Thymus (tissue), 11 donors: ENCODE measurements at regions not wholly inside any gene's neighbourhood (a gene's known extent, or its start where the extent isn't known, plus 50 kb on each side); places are given as distances from the start of the nearest gene placed in this dataset.

Experiments used
- DNase-seq, 9 donors: peaks; one replicate each; pipeline ENCODE4 v3.0.0-alpha.2; 2013; ENCODE audit warnings: low spot score in 9 of 9, low read depth in 6 of 9, missing footprints in 1 of 9
- H3K27ac ChIP-seq, 2 donors: one replicate each; pipeline ENCODE4 v1.5.1; 2013; ENCODE audit warnings: control low read depth in 1 of 2, low read depth in 1 of 2, low read length in 1 of 2, mild to moderate bottlenecking in 1 of 2, moderate library complexity in 1 of 2
- H3K27me3 ChIP-seq, 2 donors: one replicate each; pipeline ENCODE4 v1.5.1; 2013; ENCODE audit warnings: low read length in 1 of 2; ENCODE audit not compliant: control insufficient read depth in 2 of 2, insufficient read depth in 1 of 2
- H3K36me3 ChIP-seq, 2 donors: one replicate each; pipeline ENCODE4 v1.5.1; 2013; ENCODE audit warnings: low read length in 1 of 2, mild to moderate bottlenecking in 1 of 2, moderate library complexity in 1 of 2; ENCODE audit not compliant: control insufficient read depth in 2 of 2, insufficient read depth in 2 of 2
- H3K4me1 ChIP-seq, 2 donors: one replicate each; pipeline ENCODE4 v1.5.1; 2013; ENCODE audit warnings: low read length in 2 of 2; ENCODE audit not compliant: control insufficient read depth in 2 of 2, insufficient read depth in 2 of 2
- H3K4me3 ChIP-seq, 2 donors: one replicate each; pipeline ENCODE4 v1.5.1; 2013; ENCODE audit warnings: low read length in 2 of 2, control low read depth in 1 of 2, mild to moderate bottlenecking in 1 of 2
- H3K9me3 ChIP-seq, 2 donors: one replicate each; pipeline ENCODE4 v1.5.1; 2013; ENCODE audit warnings: low read length in 1 of 2, mild to moderate bottlenecking in 1 of 2; ENCODE audit not compliant: control insufficient read depth in 2 of 2, insufficient read depth in 1 of 2
- WGBS: extraction: QIAGEN DNeasy Blood & Tissue Kit; methylation state at CpG from one replicate; pipeline ENCODE4 v1.1.7; 2013; 5-methylcytosine and 5-hydroxymethylcytosine counted together
- donor health status: healthy.

- WGBS = 34% methylated on average over 2 of the region's 2 CpGs
- no peak for DNase-seq
- Histone ChIP-seq H3K4me3 (no peak overlapping the region), H3K36me3 (no peaks in the 10 kb centered on the region), H3K27ac (no peak overlapping the region), H3K27me3 (no peaks in the 10 kb centered on the region), H3K9me3 (no peaks in the 10 kb centered on the region), H3K4me1 (no peaks in the 10 kb centered on the region)
Measured at GRCh38 chr5:63128018-63128417, 549.4 kb downstream of the LRRC70 start.

GRCh38 chr5:63127054-63127453 lies 548.4 kb downstream of the LRRC70 start:
- DNase-seq = no peak
- Histone ChIP-seq H3K4me3 (no peak overlapping the region), H3K27ac (no peak overlapping the region), H3K27me3 (no peaks in the 10 kb centered on the region), H3K9me3 (no peaks in the 10 kb centered on the region), H3K36me3 (no peaks in the 10 kb centered on the region), H3K4me1 (no peaks in the 10 kb centered on the region)
- 92% methylated on average over 2 of the region's 2 CpGs for WGBS

- H3K4me1 ChIP-seq = no peaks in the 10 kb centered on the region
- H3K4me3 ChIP-seq = no peak overlapping the region
- no peaks in the 10 kb centered on the region for H3K9me3 ChIP-seq
- H3K27me3 ChIP-seq = no peaks in the 10 kb centered on the region
- 44% methylated on average over 2 of the region's 2 CpGs for WGBS
- H3K27ac ChIP-seq = no peak overlapping the region
- no peaks in the 10 kb centered on the region for H3K36me3 ChIP-seq
- no peak for DNase-seq
Measured at GRCh38 chr5:63125862-63126261, 547.2 kb downstream of the LRRC70 start.

- Histone ChIP-seq H3K27ac (no peak overlapping the region), H3K4me1 (no peaks in the 10 kb centered on the region), H3K4me3 (no peak overlapping the region), H3K27me3 (no peaks in the 10 kb centered on the region), H3K9me3 (no peaks in the 10 kb centered on the region), H3K36me3 (no peaks in the 10 kb centered on the region)
- no peak for DNase-seq
Measured at GRCh38 chr5:63125392-63125791, 546.8 kb downstream of the LRRC70 start.

GRCh38 chr5:63124266-63124665 lies 545.6 kb downstream of the LRRC70 start:
- WGBS = 94% methylated on average over 1 of the region's 1 CpG
- Histone ChIP-seq H3K27ac (no peak overlapping the region), H3K36me3 (no peaks in the 10 kb centered on the region), H3K27me3 (no peaks in the 10 kb centered on the region), H3K9me3 (no peaks in the 10 kb centered on the region), H3K4me1 (no peaks in the 10 kb centered on the region), H3K4me3 (no peak overlapping the region)
- DNase-seq = no peak

- Histone ChIP-seq H3K27ac (no peak overlapping the region), H3K4me3 (no peak overlapping the region), H3K4me1 (no peaks in the 10 kb centered on the region), H3K27me3 (no peaks in the 10 kb centered on the region), H3K36me3 (no peaks in the 10 kb centered on the region), H3K9me3 (no peaks in the 10 kb centered on the region)
- WGBS = 82% methylated on average over 3 of the region's 3 CpGs
- no peak for DNase-seq
Measured at GRCh38 chr5:63121471-63121870, 542.9 kb downstream of the LRRC70 start.

GRCh38 chr5:63118221-63118620 lies 539.6 kb downstream of the LRRC70 start:
- Histone ChIP-seq H3K36me3 (no peaks in the 10 kb centered on the region), H3K27ac (no peak overlapping the region), H3K4me1 (no peaks in the 10 kb centered on the region), H3K4me3 (no peak overlapping the region), H3K9me3 (no peaks in the 10 kb centered on the region), H3K27me3 (no peaks in the 10 kb centered on the region)
- DNase-seq = no peak
- WGBS = 93% methylated on average over 1 of the region's 1 CpG

GRCh38 chr5:63111891-63112290 lies 533.3 kb downstream of the LRRC70 start:
- Histone ChIP-seq H3K36me3 (no peaks in the 10 kb centered on the region), H3K4me1 (no peaks in the 10 kb centered on the region), H3K27ac (no peak overlapping the region), H3K9me3 (no peaks in the 10 kb centered on the region), H3K27me3 (no peaks in the 10 kb centered on the region), H3K4me3 (no peak overlapping the region)
- DNase-seq = no peak

GRCh38 chr5:63101870-63102269 lies 523.3 kb downstream of the LRRC70 start:
- WGBS = 92% methylated on average over 1 of the region's 1 CpG
- Histone ChIP-seq H3K27ac (no peak overlapping the region), H3K4me1 (no peaks in the 10 kb centered on the region), H3K27me3 (no peaks in the 10 kb centered on the region), H3K4me3 (no peak overlapping the region), H3K9me3 (no peaks in the 10 kb centered on the region), H3K36me3 (no peaks in the 10 kb centered on the region)
- DNase-seq = no peak

GRCh38 chr5:63097286-63097685 lies 518.7 kb downstream of the LRRC70 start:
- no peaks in the 10 kb centered on the region for H3K4me1 ChIP-seq
- H3K4me3 ChIP-seq = no peak overlapping the region
- no peaks in the 10 kb centered on the region for H3K27me3 ChIP-seq
- H3K27ac ChIP-seq = no peak overlapping the region
- no peaks in the 10 kb centered on the region for H3K36me3 ChIP-seq
- 94% methylated on average over 1 of the region's 1 CpG for WGBS
- H3K9me3 ChIP-seq = no peaks in the 10 kb centered on the region
- no peak for DNase-seq
